Stimulated activated CD4-positive, alpha-beta T cell treated with anti-CD3 and anti-CD28 coated beads, Interleukin-2, amount 100 ng/mL, for 48 hours (primary cell): ENCODE measurements at regions not wholly inside any gene's neighbourhood (a gene's known extent, or its start where the extent isn't known, plus 50 kb on each side); places are given as distances from the start of the nearest gene placed in this dataset.
"Not testable (repeated sequence)": the region's sequence is repeated elsewhere in the genome, so short reads cannot be mapped to it uniquely, and the experiment has no call there.

Source experiments
- DNase-seq, 2 donors: peaks; one replicate each; pipeline ENCODE4 v3.0.0-alpha.2; 2020

GRCh38 chr3:139095803-139096466 lies 51.2 kb upstream of the PRR23C start:
- no peak for DNase-seq

DNA sequence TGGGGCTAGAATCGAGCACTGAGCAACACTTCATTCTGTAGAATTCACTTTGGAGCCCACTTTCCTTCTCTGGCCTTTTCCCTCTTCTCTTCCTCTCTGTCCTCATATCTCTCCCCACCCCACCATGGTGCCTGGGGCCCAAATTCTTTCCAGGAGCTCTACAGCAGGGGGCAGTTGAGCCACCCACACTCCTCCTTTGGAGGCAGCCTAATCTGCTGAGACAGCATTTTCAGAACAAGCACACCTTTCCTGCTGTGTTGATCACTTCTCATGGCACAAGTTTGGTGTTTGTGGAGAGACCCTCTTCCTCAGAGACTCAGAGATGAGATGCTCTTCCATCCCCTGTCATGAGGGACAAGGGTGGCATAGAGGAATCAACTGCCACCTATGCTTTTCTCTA lies 52.0 kb upstream of the PRR23C start:
- no peak for DNase-seq

- no peak for DNase-seq
These were observed 53.7 kb upstream of the PRR23C start for GRCh38 chr3:139098391-139098790.

GRCh38 chr3:139099968-139100817 lies 55.5 kb upstream of the PRR23C start:
- no peak for DNase-seq

- DNase-seq = no peak
These were observed 56.1 kb upstream of the PRR23C start for GRCh38 chr3:139100821-139101220.

- DNase-seq = no peak
These were observed 56.7 kb upstream of the PRR23C start for GRCh38 chr3:139101396-139101795.

- DNase-seq = no peak
These were observed 58.8 kb upstream of the PRR23C start for GRCh38 chr3:139103484-139103883.

GRCh38 chr3:139104062-139104461 lies 59.4 kb upstream of the PRR23C start:
- no peak for DNase-seq

DNA sequence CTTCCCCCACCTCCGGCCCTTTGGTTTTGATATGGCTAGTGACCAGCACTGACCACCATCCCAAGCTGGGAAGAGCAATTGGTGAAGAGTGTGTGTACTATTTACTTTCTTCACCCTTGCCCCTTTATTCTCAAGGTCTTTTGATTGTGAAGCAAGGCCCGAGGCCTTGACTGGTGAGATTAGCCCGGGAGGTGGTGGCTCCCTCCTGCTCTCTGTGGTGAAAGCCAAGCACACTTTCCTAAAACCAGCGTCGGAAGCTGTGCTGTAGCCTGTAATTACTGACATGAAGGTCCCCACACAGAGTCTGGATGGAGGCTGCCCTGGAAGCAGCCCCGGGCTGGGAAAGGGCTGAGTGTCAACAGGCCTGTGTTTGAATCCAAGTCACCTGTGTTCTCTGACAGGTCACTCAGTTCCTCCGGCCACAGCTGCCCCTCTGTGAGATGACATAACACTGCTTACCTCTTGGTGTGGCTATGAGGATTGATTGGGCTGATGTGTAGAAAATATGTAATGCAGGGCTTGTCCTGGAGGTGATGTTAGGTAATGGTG lies 60.5 kb upstream of the PRR23C start:
- DNase-seq = no peak

DNA sequence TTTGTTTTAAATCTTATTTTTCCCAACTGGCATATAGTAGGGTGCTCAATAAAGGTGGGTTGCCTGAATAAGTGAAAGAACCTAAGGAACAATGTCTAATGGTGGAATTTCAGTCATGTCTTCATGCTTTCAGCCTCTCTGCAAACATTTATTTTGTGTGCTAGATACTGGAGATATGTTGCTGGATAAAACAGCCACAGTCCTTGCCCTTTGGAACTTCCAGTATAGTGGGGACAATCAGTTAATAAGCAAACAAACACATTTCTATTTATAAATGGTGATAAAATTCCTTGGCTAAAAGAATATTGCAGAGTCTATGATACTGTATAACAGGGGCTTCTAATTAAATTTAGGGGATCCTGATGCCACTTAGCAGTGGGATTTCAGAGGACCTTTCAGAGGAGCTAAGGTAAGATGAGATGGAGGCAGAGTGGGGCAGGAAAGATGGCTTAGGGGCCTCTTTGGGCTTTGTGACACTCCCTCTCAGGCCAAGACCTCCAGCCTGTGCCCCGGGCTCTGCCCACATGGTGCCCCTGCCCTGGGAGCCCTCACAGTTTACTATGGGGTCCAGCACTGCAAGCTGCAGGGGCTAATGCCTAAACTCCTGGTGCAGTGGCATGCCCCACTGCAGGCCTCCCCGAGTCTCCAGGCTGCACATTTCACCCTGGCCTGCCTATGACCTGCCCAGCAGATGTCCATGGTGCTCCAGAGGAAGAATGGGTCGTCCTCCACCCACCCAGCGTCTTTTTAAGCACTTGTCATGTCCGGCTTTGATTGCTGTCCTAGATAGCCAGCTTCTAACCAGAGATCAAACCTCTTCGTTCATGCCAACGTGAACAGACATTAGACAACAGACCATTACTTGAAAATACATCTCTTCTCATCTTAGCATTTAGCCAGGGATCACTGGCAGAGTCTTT lies 61.6 kb upstream of the PRR23C start:
- no peak for DNase-seq

GRCh38 chr3:139107424-139108252 lies 62.9 kb upstream of the PRR23C start:
- no peak for DNase-seq

GRCh38 chr3:139108253-139108969 lies 63.7 kb upstream of the PRR23C start:
- DNase-seq = no peak

GRCh38 chr3:139109271-139109670 lies 64.6 kb upstream of the PRR23C start:
- no peak for DNase-seq

DNA sequence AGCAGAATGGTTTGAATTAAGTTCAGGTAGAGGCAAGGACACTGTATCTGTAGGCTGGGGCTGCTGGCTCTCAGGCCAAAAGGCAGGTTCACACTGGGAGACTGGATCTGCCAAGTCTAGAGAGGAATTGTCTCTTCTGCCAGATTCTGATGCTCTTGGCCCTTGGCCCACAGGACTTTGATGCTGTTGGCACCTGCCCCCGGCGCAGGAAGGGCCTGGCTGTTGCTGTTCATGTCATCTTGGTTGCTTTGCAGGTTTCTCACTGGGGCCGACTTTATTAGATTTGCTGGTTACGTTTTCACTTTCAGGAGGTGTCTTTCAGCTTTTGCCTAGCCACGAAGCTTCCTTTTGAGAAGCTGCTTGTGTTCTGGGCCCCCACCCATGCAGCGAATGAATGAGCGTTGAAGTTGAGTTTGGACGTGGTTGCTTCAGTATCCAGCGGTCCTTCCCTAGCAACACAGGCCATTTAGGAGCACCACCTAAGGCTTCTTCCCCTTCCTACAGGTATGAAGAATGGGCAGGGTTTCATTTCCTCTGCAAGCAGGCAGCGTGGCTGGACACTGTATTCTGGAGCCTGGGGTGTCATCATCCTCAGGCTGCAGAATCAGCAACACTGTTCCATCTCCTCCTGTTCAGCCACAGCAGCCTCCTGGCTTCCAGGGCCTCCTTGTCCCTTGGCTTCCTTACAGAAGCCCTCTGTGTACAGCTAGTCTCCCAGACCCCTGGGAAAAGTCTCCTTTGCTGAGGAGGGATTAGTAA lies 65.6 kb upstream of the PRR23C start:
- no peak for DNase-seq

DNA sequence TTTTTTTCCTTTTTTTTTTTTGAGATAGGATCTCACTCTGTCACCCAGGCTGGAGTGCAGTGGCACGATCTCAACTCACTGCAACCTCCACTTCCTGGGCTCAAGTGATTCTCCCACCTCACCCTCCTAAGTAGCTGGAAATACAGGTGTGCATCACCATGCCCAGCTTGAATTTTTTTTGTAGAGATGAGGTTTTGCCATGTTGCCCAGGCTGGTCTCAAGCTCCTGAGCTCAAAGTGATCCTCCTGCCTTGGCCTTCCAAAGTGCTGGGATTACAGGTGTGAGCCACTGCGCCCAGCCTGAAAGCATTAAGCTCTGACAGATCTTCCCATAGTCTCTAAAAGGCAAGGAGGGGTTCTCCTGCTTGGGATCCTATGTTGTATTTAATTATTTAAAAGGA lies 66.2 kb upstream of the PRR23C start:
- not testable (repeated sequence) for DNase-seq

GRCh38 chr3:139111392-139112229 lies 66.9 kb upstream of the PRR23C start:
- DNase-seq = peak; percentile 62 to 63

DNA sequence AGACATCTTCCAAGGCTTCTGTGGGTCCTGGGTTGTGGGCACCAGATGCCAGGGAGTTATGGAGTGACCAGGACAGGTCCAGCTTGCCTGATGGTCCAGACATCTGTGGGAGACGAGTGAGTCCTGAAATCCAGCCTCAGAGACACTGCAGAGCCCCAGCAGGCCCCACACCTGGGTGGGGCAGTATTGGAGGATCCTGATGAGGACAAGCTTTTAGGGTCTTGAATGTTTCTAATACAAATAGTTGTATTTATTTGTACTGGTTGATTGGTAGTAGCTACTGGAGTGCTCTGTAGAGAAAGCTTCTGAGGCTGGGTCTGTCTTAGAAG lies 67.5 kb upstream of the PRR23C start:
- no peak for DNase-seq

DNA sequence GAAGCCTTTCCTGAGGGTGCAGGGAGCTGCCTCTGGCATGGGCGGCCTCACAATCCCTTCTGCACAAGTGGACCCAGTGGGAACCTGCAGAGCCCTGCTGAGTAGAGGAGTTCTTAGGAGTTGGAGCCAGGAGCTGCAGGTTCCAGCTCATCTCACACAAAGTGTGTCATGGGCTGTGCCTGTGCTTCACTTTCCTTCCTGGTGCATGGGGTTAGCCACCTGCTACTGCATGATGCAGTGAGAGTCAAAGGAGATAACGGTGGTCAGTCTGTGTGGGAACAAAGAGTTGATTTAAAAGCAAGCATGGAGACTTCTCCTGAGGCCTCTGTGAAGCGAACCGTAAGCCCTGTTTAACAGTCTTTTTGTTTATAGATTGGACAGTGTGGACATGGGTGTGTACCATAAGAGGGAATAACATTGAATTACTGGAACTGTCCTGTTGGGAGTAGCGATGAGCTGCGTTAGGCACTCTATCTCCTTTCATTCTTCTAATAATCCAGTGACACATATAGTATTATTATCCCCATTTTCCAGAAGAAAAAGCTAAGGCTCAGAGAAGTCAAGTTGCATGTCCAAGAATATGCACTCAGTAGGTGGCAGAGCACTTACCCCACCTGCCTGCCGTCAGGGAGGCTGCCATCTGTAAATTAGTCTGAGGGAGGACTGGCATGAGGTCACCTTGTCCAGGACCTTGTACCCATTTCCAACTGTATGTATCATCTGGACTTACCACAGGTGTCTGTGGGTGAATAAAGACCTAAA lies 68.7 kb upstream of the PRR23C start:
- DNase-seq = no peak

DNA sequence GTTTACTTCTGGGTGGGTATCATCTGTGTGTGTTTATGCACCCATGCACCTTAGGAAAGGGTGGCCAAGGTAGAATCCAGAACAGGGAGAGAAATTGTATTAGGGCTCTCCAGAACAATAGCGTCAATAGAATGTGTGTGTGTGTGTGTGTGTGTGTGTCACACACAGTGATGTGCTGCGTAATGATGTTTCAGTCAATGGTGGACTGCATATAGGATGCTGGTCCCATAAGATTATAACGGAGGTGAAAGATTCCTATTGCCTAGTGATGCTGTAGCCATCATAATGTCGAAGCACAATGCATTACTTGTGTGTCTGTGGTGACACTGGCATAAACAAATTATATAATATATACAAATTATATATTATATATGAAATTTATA lies 69.3 kb upstream of the PRR23C start:
- no peak for DNase-seq
